ENCODE measurements at regions not wholly inside any gene's neighbourhood (a gene's known extent, or its start where the extent isn't known, plus 50 kb on each side); places are given as distances from the start of the nearest gene placed in this dataset.

GRCh38 chr4:3862640-3863420 lies 96.6 kb downstream of the ADRA2C start:
- TF ChIP-seq, protein P1, sequence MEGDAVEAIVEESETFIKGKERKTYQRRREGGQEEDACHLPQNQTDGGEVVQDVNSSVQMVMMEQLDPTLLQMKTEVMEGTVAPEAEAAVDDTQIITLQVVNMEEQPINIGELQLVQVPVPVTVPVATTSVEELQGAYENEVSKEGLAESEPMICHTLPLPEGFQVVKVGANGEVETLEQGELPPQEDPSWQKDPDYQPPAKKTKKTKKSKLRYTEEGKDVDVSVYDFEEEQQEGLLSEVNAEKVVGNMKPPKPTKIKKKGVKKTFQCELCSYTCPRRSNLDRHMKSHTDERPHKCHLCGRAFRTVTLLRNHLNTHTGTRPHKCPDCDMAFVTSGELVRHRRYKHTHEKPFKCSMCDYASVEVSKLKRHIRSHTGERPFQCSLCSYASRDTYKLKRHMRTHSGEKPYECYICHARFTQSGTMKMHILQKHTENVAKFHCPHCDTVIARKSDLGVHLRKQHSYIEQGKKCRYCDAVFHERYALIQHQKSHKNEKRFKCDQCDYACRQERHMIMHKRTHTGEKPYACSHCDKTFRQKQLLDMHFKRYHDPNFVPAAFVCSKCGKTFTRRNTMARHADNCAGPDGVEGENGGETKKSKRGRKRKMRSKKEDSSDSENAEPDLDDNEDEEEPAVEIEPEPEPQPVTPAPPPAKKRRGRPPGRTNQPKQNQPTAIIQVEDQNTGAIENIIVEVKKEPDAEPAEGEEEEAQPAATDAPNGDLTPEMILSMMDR (conservative IDR thresholded peaks at IDR 0.05), result no peak
- no peak for TF ChIP-seq EZH2 (IDR thresholded peaks at IDR 0.05; ENCODE audit: low read depth)

DNA sequence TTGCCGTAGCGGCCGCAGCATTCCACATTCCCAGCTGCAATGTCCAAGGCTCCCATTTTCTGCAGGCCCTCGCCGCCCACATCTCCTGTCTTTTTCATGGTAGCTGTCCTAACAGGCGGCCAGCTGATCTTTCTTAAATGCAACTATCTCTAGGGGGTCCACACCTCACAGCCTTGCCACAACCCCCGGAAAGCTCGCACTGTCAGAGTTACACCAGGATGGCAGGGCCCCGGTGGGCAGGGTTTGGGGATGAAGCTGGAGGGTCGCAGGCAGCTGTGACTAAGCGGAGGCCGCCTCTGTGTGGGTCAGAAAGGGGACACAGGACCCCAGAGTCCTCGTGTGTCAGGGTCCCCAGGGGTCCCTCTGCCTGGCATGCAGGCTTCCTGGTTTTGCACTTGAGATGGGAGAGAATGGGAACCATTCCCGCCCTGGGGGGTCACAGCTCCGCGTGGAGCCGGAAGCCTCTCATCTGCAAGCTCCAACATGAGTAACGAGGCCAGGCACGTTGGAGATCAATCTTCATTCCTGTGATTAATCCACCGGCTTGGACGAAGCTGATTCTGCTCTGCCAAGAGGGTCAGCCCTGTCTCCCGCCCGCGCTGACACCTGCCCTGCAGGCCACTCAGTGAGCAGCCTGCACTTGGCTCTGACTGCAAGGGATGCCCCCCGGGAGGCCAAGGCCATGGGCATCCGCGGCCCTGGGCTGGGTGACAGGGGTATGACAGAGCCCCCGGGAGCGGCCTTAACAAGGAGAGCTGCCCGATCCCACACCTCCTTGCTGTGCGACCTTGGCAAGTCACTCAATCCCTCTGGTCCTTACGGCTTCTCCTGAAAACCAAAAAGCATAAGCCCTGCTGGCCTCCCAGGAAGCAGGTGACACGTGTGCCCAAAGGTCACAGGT lies 97.9 kb downstream of the ADRA2C start:
- H3K27ac ChIP-seq, result no peak overlapping the region
- ChIA-PET POLR2A (ENCODE audit: unreplicated experiment) (no interaction called here), CTCF (no interaction called here)
- intact Hi-C loops (cut with micrococcal nuclease; ENCODE audit: unreplicated experiment), result no loop called here
- no peak for TF ChIP-seq EZH2 (IDR thresholded peaks at IDR 0.05; ENCODE audit: low read depth)
- TF ChIP-seq, protein P1 (conservative IDR thresholded peaks at IDR 0.05), result no peak
- H2AFZ ChIP-seq, result no peak overlapping the region
- H3K9me3 ChIP-seq (ENCODE audit: insufficient read depth, low read depth), result no peaks in the 10 kb centered on the region
- BruUV-seq (replicated peaks), result no TSS peak
- H3K4me2 ChIP-seq, result no peak overlapping the region
- no peaks in the 10 kb centered on the region for H3K9me2 ChIP-seq (ENCODE audit: insufficient read depth)
- H3K36me3 ChIP-seq (ENCODE audit: low read depth), result no peaks in the 10 kb centered on the region
- H3K4me1 ChIP-seq (replicated peaks; ENCODE audit: insufficient read depth), result no peaks in the 10 kb centered on the region
- peaks cover 95% of the 10 kb centered on the region for H3K27me3 ChIP-seq (ENCODE audit: insufficient read depth, low read depth)
- H4K20me1 ChIP-seq (ENCODE audit: insufficient read depth), result no peaks in the 10 kb centered on the region
- no peak overlapping the region for H3K4me3 ChIP-seq
- DNase-seq, result no peak
- H3K79me2 ChIP-seq (ENCODE audit: low read depth), result no peaks in the 10 kb centered on the region
- no peaks in the 10 kb centered on the region for H3F3A ChIP-seq (ENCODE audit: insufficient read depth, low read depth)

More at GRCh38 chr4:3862640-3863420, 96.6 kb downstream of the ADRA2C start:
- Histone ChIP-seq H3K27me3 (ENCODE audit: insufficient read depth, low read depth) (peaks cover 98% of the 10 kb centered on the region), H3K4me2 (no peak overlapping the region), H3K9me3 (ENCODE audit: insufficient read depth, low read depth) (no peaks in the 10 kb centered on the region), H4K20me1 (ENCODE audit: insufficient read depth) (no peaks in the 10 kb centered on the region), H3F3A (ENCODE audit: insufficient read depth, low read depth) (no peaks in the 10 kb centered on the region), H3K9me2 (ENCODE audit: insufficient read depth) (no peaks in the 10 kb centered on the region), H2AFZ (no peak overlapping the region), H3K4me3 (no peak overlapping the region), H3K36me3 (ENCODE audit: low read depth) (no peaks in the 10 kb centered on the region), H3K79me2 (ENCODE audit: low read depth) (no peaks in the 10 kb centered on the region), H3K4me1 (replicated peaks; ENCODE audit: insufficient read depth) (no peaks in the 10 kb centered on the region), H3K27ac (no peak overlapping the region)
- ChIA-PET CTCF (no interaction called here), POLR2A (ENCODE audit: unreplicated experiment) (no interaction called here)
- intact Hi-C loops (cut with micrococcal nuclease; ENCODE audit: unreplicated experiment), result no loop called here
- no TSS peak for BruUV-seq (replicated peaks)
- no peak for DNase-seq

DNA sequence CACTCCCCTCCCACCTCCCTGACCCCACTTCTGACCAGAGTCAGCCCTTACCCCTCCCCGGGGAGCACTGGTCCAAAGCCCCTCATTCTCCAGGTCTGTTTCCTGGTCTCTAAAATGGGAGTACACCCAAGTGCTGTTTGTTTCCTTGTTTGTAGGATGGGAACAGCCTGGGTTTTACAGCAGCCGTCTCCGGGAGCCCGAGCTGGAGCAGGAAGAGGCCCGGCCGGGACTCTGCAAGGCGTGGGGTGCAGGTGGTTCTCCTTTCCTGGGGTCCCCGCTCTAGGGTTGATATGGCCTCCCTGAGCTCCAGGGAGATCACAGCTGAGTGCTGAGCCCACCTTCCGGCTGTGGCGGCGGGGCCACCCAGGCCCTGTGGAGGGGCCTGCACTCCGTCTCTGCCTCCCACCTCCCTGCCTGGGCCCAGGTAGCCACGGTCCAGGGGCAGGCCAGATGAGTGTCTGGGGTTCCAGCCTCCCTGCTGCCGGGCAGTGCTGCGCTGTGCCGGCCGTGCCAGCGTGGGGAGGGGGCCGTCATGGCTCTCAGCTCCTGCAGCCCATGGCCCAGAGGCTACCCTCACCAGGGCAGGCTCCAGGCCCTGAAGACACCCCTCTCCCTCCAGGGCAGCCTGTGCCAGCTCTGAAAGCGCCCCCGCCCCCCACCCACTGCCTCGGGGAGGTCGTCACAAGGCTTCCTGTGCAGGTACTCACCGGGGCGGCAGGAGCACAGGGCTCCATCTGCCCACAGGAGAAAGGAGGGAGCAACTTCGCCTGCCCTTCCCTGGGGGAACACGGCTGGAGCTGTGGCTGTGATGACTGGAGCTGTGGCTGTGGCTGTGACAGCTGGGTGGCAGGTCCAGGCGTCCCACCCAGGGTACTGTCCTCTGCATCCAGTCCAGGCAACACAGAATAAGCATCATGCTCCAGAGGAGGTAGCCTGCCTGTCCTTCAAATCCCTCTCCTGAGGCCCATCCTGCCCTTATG lies 98.8 kb downstream of the ADRA2C start:
- no peak for DNase-seq
- Histone ChIP-seq H3K4me3 (no peak overlapping the region), H3F3A (ENCODE audit: insufficient read depth, low read depth) (no peaks in the 10 kb centered on the region), H2AFZ (no peak overlapping the region), H3K27ac (no peak overlapping the region), H3K9me3 (ENCODE audit: insufficient read depth, low read depth) (no peaks in the 10 kb centered on the region), H3K9me2 (ENCODE audit: insufficient read depth) (no peaks in the 10 kb centered on the region), H3K79me2 (ENCODE audit: low read depth) (no peaks in the 10 kb centered on the region), H3K4me1 (replicated peaks; ENCODE audit: insufficient read depth) (no peaks in the 10 kb centered on the region), H4K20me1 (ENCODE audit: insufficient read depth) (no peaks in the 10 kb centered on the region), H3K36me3 (ENCODE audit: low read depth) (no peaks in the 10 kb centered on the region), H3K4me2 (no peak overlapping the region), H3K27me3 (ENCODE audit: insufficient read depth, low read depth) (peaks cover 91% of the 10 kb centered on the region)
- no TSS peak for BruUV-seq (replicated peaks)
- ChIA-PET POLR2A (ENCODE audit: unreplicated experiment) (no interaction called here), CTCF (no interaction called here)
- intact Hi-C loops (cut with micrococcal nuclease; ENCODE audit: unreplicated experiment), result no loop called here
- TF ChIP-seq EZH2 (IDR thresholded peaks at IDR 0.05; ENCODE audit: low read depth), result no peak
- TF ChIP-seq, protein P1 (conservative IDR thresholded peaks at IDR 0.05), result no peak

Data from PC-9 (cell line).